Heart left ventricle (tissue), 13 donors: ENCODE measurements at regions not wholly inside any gene's neighbourhood (a gene's known extent, or its start where the extent isn't known, plus 50 kb on each side); places are given as distances from the start of the nearest gene placed in this dataset.
"Not testable (repeated sequence)": the region's sequence is repeated elsewhere in the genome, so short reads cannot be mapped to it uniquely, and the experiment has no call there.

ENCODE experiments used
- CTCF ChIP-seq, 12 donors: fragments of 200-600 bp; sonication (generic) in 4 of 12; IDR thresholded peaks; one replicate each; pipeline versions ENCODE4 v1.5.0 to v1.8.0; 2018 to 2022; ENCODE audit warnings: antibody characterized with exemption in 12 of 12, mild to moderate bottlenecking in 5 of 12
- POLR2A ChIP-seq, 2 donors: fragments of 450-650 bp; IDR thresholded peaks; one replicate each; pipeline ENCODE4 v1.6.1; 2017; ENCODE audit warnings: antibody characterized with exemption in 2 of 2, mild to moderate bottlenecking in 2 of 2, moderate library complexity in 2 of 2
- donor health status: ischemic (EF 13 %, LVEDD 7.1; RV severe dilation, severe dysfunction).
- donor health status: DM: no; HTN: yes; CAD: no.
- donor health status: DM: no; HTN: no; CAD: no.
- donor health status: ischemic (EF 25% LVEDD 6.9; RV normal size, moderate dysfunction).
- donor health status: ischemic (EF 25% LVEDD 5.7; RV mildly dilated, moderate dysfunction).
- donor health status: ischemic (EF 35%, LVEDD 5.7; RV mildly dilated, moderate dysfunction).
- donor health status: nonischemic (EF 11% LVEDD 7.7; RV severe dilation, severe dysfunction).
- donor health status: DM: yes; HTN: yes; CAD: no.
- donor health status: PGD.
- donor health status: ischemic (EF 29% LVEDD 5.4; RV normal size, mild dysfunction).
- donor health status: nonischemic (EF 23%, LVEDD 6.1; RV moderate dilation, normal function).

GRCh38 chr21:9822093-9822820, 699.1 kb upstream of the TPTE start:
- not testable (repeated sequence) for TF ChIP-seq POLR2A, CTCF (IDR thresholded peaks at IDR 0.05)
